SK-N-SH treated with all-trans-retinoic acid at 6 μM for 48 hours (cell line): ENCODE measurements at regions not wholly inside any gene's neighbourhood (a gene's known extent, or its start where the extent isn't known, plus 50 kb on each side); places are given as distances from the start of the nearest gene placed in this dataset.

Experiments
- ATAC-seq: fragments of 200-7000 bp; cut with Tn5 transposase; 3 replicates; pipeline ENCODE4 v1.9.1; 2020; ENCODE audit warnings: mild to moderate bottlenecking, moderate library complexity
- ARNTL ChIP-seq: fragments of 450-650 bp; formaldehyde crosslinking; IDR thresholded peaks from 2 replicates; pipeline ENCODE4 v1.5.0; 2020; ENCODE audit warnings: low read depth, mild to moderate bottlenecking, moderate library complexity, borderline replicate concordance
- BACH2 ChIP-seq: fragments of 250-450 bp; sonication (Bioruptor Pico); IDR thresholded peaks from 2 replicates; pipeline ENCODE4 v1.9.0; 2021; ENCODE audit warnings: mild to moderate bottlenecking, borderline replicate concordance
- CREB5 ChIP-seq: fragments of 250-450 bp; sonication (Bioruptor Pico); IDR thresholded peaks from 2 replicates; pipeline ENCODE4 v1.5.1; 2020; ENCODE audit warnings: low read depth, mild to moderate bottlenecking, moderate library complexity
- CSDC2 ChIP-seq: fragments of 250-450 bp; sonication (Bioruptor Pico); IDR thresholded peaks from 2 replicates; pipeline ENCODE4 v1.5.0; 2020; ENCODE audit warnings: mild to moderate bottlenecking, moderate library complexity
- CSRNP3 ChIP-seq: fragments of 250-450 bp; sonication (Bioruptor Pico); IDR thresholded peaks from 2 replicates; pipeline ENCODE4 v1.5.1; 2021; ENCODE audit warnings: mild to moderate bottlenecking, moderate library complexity
- ESRRG ChIP-seq: fragments of 250-450 bp; sonication (Bioruptor Pico); IDR thresholded peaks from 2 replicates; pipeline ENCODE4 v1.6.1; 2021; ENCODE audit warnings: mild to moderate bottlenecking
- GLIS3 ChIP-seq: fragments of 250-450 bp; sonication (Bioruptor Pico); IDR thresholded peaks from 2 replicates; pipeline ENCODE4 v1.5.0; 2020; ENCODE audit warnings: mild to moderate bottlenecking, moderate library complexity
- ISL1 ChIP-seq: fragments of 250-450 bp; sonication (Bioruptor Pico); IDR thresholded peaks from 2 replicates; pipeline ENCODE4 v2.1.2; 2022; ENCODE audit warnings: mild to moderate bottlenecking, moderate library complexity
- OSR1 ChIP-seq: fragments of 250-450 bp; sonication (Bioruptor Pico); IDR thresholded peaks from 2 replicates; pipeline ENCODE4 v1.8.0; 2022; ENCODE audit warnings: moderate library complexity, mild to moderate bottlenecking, inconsistent platforms
- PATZ1 ChIP-seq: fragments of 250-450 bp; sonication (Bioruptor Pico); IDR thresholded peaks from 2 replicates; pipeline ENCODE4 v1.8.0; 2020; ENCODE audit warnings: mild to moderate bottlenecking, moderate library complexity, borderline replicate concordance
- PPARA ChIP-seq: fragments of 250-450 bp; sonication (Bioruptor Pico); IDR thresholded peaks from 2 replicates; pipeline ENCODE4 v1.5.0; 2020; ENCODE audit warnings: mild to moderate bottlenecking, borderline replicate concordance
- RARB ChIP-seq: fragments of 250-450 bp; sonication (Bioruptor Pico); IDR thresholded peaks from 2 replicates; pipeline ENCODE4 v1.8.0; 2021; ENCODE audit warnings: mild to moderate bottlenecking, moderate library complexity
- SNAI2 ChIP-seq: fragments of 250-450 bp; sonication (Bioruptor Pico); IDR thresholded peaks from 2 replicates; pipeline ENCODE4 v1.5.0; 2020; ENCODE audit warnings: mild to moderate bottlenecking, moderate library complexity
- TCF4 ChIP-seq: fragments of 250-450 bp; sonication (Bioruptor Pico); IDR thresholded peaks from 2 replicates; pipeline ENCODE4 v1.8.0; 2021; ENCODE audit warnings: mild to moderate bottlenecking, moderate library complexity, borderline replicate concordance
- TOX ChIP-seq: fragments of 250-450 bp; sonication (Bioruptor Pico); IDR thresholded peaks from 2 replicates; pipeline ENCODE4 v1.8.0; 2021; ENCODE audit warnings: mild to moderate bottlenecking, moderate library complexity, borderline replicate concordance
- ZC3H10 ChIP-seq: fragments of 250-450 bp; sonication (Bioruptor Pico); IDR thresholded peaks from 2 replicates; pipeline ENCODE4 v1.5.1; 2021; ENCODE audit warnings: mild to moderate bottlenecking, moderate library complexity
- ZFP3 ChIP-seq: fragments of 250-450 bp; sonication (Bioruptor Pico); IDR thresholded peaks from 2 replicates; pipeline ENCODE4 v1.5.0; 2020; ENCODE audit warnings: mild to moderate bottlenecking, moderate library complexity
- ZFP30 ChIP-seq: fragments of 450-650 bp; formaldehyde crosslinking; IDR thresholded peaks from 2 replicates; pipeline ENCODE4 v1.5.0; 2022; ENCODE audit warnings: mild to moderate bottlenecking, moderate library complexity
- ZNF565 ChIP-seq: fragments of 450-650 bp; formaldehyde crosslinking; conservative IDR thresholded peaks from 2 replicates; pipeline ENCODE4 v1.5.0; 2020; ENCODE audit warnings: low read depth, mild to moderate bottlenecking, moderate library complexity
- ZNF8 ChIP-seq: fragments of 450-650 bp; formaldehyde crosslinking; IDR thresholded peaks from 2 replicates; pipeline ENCODE4 v1.5.0; 2020; ENCODE audit warnings: mild to moderate bottlenecking, moderate library complexity
- TF ChIP-seq, protein P1 (sequence below): fragments of 250-450 bp; sonication (Bioruptor Pico); IDR thresholded peaks from 2 replicates; pipeline ENCODE4 v1.8.0; 2021; ENCODE audit warnings: low read depth, mild to moderate bottlenecking, moderate library complexity, borderline replicate concordance

DNA sequence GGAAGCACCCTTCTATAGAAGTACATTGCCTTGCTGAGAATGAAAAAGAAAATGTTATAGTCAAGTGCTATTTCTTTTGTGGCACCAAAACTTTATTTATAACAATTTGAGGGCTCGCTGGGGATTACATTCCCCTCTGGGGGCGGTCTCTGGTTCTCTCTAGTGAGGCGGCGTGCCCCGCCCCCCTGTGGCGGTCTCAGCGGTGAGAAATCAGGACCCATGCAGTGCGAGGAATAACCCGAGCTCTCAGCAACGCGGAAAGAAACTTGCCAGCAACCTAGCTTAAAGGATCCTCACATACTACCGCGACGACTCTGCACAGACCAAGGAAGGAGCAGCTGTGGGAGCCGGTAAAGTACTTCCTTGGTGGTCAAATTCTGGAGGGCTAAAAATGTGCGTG is 83.4 kb upstream of the SHISA3 start:
- no peak for ATAC-seq
- TF ChIP-seq ZNF565 (no peak), ARNTL (CRISPR knock-in tag) (no peak), ZNF8 (CRISPR knock-in tag) (no peak), TCF4 (CRISPR knock-in tag) (no peak), ZFP3 (CRISPR knock-in tag) (no peak), RARB (no peak)

DNA sequence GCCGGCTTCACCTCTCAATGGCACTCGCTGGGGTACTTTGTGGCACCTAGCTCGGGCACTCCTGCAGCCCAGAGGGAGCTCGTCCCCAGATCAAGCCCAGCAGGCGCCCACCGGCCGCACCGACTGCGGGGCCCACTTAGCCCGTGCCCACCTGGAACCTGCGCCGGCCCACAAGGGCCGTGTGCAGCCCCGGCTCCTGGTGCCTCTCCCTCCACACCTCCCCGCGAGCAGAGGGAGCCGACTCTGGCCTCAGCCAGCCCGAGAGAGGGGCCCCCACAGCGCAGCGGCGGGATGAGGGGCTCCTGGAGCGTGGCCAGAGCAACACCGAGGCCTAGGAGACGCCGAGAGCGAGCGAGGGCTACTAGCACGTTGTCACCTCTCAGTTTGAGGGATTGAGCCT is 82.1 kb upstream of the SHISA3 start:
- no peak for ATAC-seq
- TF ChIP-seq ZC3H10 (CRISPR knock-in tag) = no peak
- TF ChIP-seq OSR1 (CRISPR knock-in tag) = no peak
- TF ChIP-seq CSRNP3 (CRISPR knock-in tag) = no peak
- TF ChIP-seq SNAI2 (CRISPR knock-in tag) = no peak
- TF ChIP-seq ZNF565 = no peak

DNA sequence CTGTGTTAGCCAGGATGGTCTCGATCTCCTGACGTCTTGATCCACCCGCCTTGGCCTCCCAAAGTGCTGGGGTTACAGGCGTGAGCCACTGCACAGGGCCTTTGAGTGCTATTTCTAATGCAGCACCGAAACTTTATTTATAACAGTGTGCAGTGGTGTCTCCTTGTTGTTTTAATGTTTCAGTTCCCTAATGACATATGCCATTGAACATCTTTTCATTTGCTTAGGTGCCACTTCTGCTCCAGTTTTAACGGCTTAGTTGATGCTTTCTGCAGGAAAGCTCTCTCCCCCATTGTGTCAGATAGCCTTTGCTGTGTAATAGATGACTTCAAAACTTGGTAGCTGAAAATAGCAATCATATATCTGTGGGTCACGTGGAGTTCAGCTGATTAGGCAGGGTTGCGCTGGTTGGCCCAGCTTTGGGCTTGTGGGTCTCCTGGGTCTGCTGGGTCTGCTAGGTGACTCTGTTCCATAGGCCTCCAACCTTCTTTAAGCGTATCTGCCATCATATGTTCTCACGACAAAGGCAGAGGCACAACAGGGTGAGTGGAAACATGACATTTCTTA is 76.4 kb upstream of the SHISA3 start:
- TF ChIP-seq TCF4 (CRISPR knock-in tag) = no peak
- no peak for TF ChIP-seq GLIS3
- TF ChIP-seq ISL1 = no peak
- TF ChIP-seq CREB5 (CRISPR knock-in tag) = no peak
- TF ChIP-seq BACH2 (CRISPR knock-in tag) = no peak
- TF ChIP-seq CSDC2 (CRISPR knock-in tag) = no peak
- ATAC-seq = no peak

DNA sequence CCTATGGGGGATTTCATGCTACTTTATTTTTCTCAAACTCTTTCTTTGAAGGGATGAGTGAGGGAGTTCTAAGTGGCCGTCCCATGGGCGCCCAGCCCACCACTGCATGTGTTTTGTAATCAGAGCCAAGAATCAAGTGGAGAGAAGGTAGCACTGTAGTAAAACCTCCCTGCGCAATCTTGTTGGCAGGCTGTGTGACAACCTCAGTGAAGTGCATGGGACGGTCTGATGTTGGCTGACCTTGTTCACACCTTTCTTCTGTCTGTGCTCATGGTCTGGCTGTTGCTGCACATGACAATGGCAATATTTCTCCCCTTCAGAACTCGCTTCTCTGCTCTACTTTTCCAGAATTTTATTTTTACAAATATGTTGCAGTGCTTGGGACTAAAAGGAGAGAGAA is 71.2 kb upstream of the SHISA3 start:
- TF ChIP-seq CSDC2 (CRISPR knock-in tag) (no peak), ESRRG (CRISPR knock-in tag) (no peak), RARB (no peak), ZFP30 (CRISPR knock-in tag) (no peak), ZFP3 (CRISPR knock-in tag) (no peak), CREB5 (CRISPR knock-in tag) (no peak), TCF4 (CRISPR knock-in tag) (no peak), PATZ1 (no peak), SNAI2 (CRISPR knock-in tag) (no peak), GLIS3 (no peak), ZNF8 (CRISPR knock-in tag) (no peak), ZC3H10 (CRISPR knock-in tag) (no peak), PPARA (CRISPR knock-in tag) (no peak), TOX (no peak), CSRNP3 (CRISPR knock-in tag) (no peak)
- TF ChIP-seq, all 23 proteins: peak for 0
- ATAC-seq = no peak

DNA sequence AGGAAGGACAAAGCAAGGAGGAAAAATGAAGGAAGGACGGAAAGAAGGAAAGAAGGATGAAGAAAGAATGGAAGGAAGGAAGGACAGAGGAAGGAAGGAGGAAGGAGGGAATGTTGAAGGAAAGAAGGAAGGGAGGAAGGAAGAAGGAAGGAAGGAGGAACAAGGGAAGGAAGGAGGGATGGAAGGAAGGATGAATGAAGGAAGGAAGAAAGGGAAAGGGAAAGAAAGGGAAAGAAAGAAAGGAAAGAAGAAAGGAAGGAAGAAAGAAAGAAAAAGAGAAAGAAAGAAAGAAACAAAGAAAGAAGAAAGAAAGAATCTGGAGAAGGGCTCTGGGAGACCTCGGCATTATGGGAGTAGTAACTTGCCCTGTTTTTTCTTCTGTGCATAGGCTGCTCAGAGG is 70.8 kb upstream of the SHISA3 start:
- no peak for ATAC-seq
- no peak for TF ChIP-seq ZFP30 (CRISPR knock-in tag)
- no peak for TF ChIP-seq CSRNP3 (CRISPR knock-in tag)
- TF ChIP-seq TOX = no peak
- no peak for TF ChIP-seq CREB5 (CRISPR knock-in tag)
- TF ChIP-seq, protein P1, sequence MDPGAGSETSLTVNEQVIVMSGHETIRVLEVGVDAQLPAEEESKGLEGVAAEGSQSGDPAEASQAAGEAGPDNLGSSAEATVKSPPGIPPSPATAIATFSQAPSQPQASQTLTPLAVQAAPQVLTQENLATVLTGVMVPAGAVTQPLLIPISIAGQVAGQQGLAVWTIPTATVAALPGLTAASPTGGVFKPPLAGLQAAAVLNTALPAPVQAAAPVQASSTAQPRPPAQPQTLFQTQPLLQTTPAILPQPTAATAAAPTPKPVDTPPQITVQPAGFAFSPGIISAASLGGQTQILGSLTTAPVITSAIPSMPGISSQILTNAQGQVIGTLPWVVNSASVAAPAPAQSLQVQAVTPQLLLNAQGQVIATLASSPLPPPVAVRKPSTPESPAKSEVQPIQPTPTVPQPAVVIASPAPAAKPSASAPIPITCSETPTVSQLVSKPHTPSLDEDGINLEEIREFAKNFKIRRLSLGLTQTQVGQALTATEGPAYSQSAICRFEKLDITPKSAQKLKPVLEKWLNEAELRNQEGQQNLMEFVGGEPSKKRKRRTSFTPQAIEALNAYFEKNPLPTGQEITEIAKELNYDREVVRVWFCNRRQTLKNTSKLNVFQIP (CRISPR knock-in tag) = no peak
- no peak for TF ChIP-seq GLIS3
- no peak for TF ChIP-seq CSDC2 (CRISPR knock-in tag)
- TF ChIP-seq OSR1 (CRISPR knock-in tag) = no peak
- no peak for TF ChIP-seq PPARA (CRISPR knock-in tag)
- no peak for TF ChIP-seq ZFP3 (CRISPR knock-in tag)
- TF ChIP-seq ZNF565 = no peak
